HepG2 (cell line): ENCODE measurements at regions not wholly inside any gene's neighbourhood (a gene's known extent, or its start where the extent isn't known, plus 50 kb on each side); places are given as distances from the start of the nearest gene placed in this dataset.

Experiments used
- CTCF ChIP-seq: sonication (generic); formaldehyde crosslinking; IDR thresholded peaks from 2 replicates; pipeline ENCODE4 v1.5.0; 2020; ENCODE audit warnings: mild to moderate bottlenecking, missing genetic modification reagents, moderate library complexity
- EHMT2 ChIP-seq: fragments of 200-600 bp; sonication (generic); IDR thresholded peaks from 2 replicates; pipeline ENCODE4 v1.7.0; 2017; ENCODE audit warnings: antibody characterized with exemption, low read depth, low read length, borderline replicate concordance
- EP300 ChIP-seq, 3 experiments: sonication (generic) in 1 of 3; formaldehyde crosslinking in 1 of 3; IDR thresholded peaks; 2 replicates each; pipeline versions ENCODE4 v1.5.1 to v1.6.1; 2011 to 2020; ENCODE audit warnings: low read depth in 2 of 3, low read length in 2 of 3, borderline replicate concordance in 1 of 3, improper control_type of control experiment in 1 of 3, mild to moderate bottlenecking in 1 of 3, missing genetic modification reagents in 1 of 3, moderate library complexity in 1 of 3
- FOXJ3 ChIP-seq: sonication (generic); formaldehyde crosslinking; IDR thresholded peaks from 2 replicates; pipeline ENCODE4 v1.4.0; 2020; ENCODE audit warnings: missing genetic modification reagents, mild to moderate bottlenecking, borderline replicate concordance
- NFAT5 ChIP-seq: sonication (generic); formaldehyde crosslinking; IDR thresholded peaks from 2 replicates; pipeline ENCODE4 v1.4.0; 2020; ENCODE audit warnings: missing genetic modification reagents
- ZNF484 ChIP-seq: sonication (generic); formaldehyde crosslinking; IDR thresholded peaks from 2 replicates; pipeline ENCODE4 v1.5.1; 2020; ENCODE audit warnings: mild to moderate bottlenecking, low read depth, missing genetic modification reagents, borderline replicate concordance
- ZNF660 ChIP-seq: sonication (generic); formaldehyde crosslinking; IDR thresholded peaks from 2 replicates; pipeline ENCODE4 v1.5.1; 2020; ENCODE audit warnings: mild to moderate bottlenecking, low read depth, missing genetic modification reagents, borderline replicate concordance

DNA sequence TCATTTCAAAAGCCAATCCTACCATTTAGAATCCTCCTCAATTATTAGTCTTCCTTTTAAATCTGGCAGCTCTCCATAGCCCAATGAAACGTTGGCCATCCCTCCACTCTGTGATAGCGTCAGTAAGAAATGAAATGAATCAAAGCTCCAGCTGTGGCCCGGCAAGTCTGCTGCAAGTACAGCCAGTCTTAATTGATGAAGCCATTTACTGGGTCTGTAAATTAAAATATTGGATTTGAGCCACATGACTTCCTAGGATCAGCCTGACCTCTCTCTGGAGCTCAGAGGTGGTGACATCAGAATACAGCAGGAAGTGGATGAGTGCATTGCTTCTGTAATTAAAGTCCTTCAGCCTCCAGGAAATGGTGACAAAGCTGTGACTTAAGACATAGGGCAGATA, 347.0 kb upstream of the LMCD1 start:
- TF ChIP-seq ZNF660 (CRISPR knock-in tag) (no peak), CTCF (CRISPR knock-in tag) (no peak), ZNF484 (no peak), EP300 (IDR thresholded peaks at IDR 0.05; ENCODE audit: low read depth in 2 of 2, low read length in 2 of 2) (no peak), EP300 (CRISPR knock-in tag; IDR thresholded peaks at IDR 0.05; ENCODE audit: borderline replicate concordance) (no peak), EHMT2 (no peak), FOXJ3 (CRISPR knock-in tag) (no peak), NFAT5 (CRISPR knock-in tag) (no peak)
